ENCODE measurements at regions not wholly inside any gene's neighbourhood (a gene's known extent, or its start where the extent isn't known, plus 50 kb on each side); places are given as distances from the start of the nearest gene placed in this dataset.
"Not testable (repeated sequence)": the region's sequence is repeated elsewhere in the genome, so short reads cannot be mapped to it uniquely, and the experiment has no call there.

DNA sequence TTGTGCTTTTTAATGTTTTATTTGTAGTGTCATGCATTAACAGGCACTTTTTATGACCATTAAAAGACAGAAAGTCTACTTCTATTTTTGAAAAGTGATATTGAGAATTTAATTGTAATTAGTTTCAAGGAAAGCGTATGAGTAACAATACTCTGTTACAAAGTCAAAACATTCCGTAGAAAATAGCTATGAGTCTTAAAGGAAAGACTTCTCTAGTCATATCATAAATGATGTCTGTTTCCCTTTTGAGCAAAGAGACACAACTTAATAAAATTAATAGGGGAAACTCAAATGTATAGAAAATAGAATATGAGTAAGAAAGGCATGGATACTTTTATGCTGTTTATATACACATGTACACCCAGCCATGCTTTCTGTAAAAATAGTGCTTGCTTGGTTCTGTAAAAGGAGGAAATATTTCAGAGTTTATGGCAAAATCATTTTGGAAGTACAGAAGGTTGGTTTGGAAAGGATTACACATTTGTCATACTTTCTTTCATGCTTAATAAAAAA is 107.8 kb upstream of the AHI1 start:
- DNase-seq (ENCODE audit: low read depth, low spot score) = no peak

DNA sequence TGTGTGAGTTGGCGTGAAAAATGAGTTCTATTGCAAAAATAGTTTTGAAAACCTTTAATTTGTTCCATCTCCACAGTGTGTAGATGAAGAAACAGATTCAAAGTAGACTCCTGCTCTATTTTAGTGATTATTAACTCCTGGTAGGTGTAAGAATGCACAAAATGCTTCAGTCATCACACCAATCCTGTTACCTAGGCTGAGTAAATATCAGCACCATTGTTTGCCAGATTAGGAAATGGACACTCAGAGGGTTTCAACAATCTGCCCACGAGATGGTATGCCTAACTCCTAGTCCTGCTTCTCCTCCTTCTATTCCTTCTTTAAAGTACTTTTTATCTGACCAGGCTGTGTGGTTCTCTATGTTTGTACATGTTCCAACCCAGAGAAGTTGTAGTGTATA is 108.9 kb upstream of the AHI1 start:
- no peak for DNase-seq (ENCODE audit: low read depth, low spot score)

- no peak for DNase-seq (ENCODE audit: low read depth, low spot score)
Observed at GRCh38 chr6:135608031-135608430, 110.5 kb upstream of the AHI1 start.

GRCh38 chr6:135610192-135610591 is 112.7 kb upstream of the AHI1 start:
- DNase-seq (ENCODE audit: low read depth, low spot score) = not testable (repeated sequence)

GRCh38 chr6:135616655-135617054 is 119.1 kb upstream of the AHI1 start:
- no peak for DNase-seq (ENCODE audit: low read depth, low spot score)

DNA sequence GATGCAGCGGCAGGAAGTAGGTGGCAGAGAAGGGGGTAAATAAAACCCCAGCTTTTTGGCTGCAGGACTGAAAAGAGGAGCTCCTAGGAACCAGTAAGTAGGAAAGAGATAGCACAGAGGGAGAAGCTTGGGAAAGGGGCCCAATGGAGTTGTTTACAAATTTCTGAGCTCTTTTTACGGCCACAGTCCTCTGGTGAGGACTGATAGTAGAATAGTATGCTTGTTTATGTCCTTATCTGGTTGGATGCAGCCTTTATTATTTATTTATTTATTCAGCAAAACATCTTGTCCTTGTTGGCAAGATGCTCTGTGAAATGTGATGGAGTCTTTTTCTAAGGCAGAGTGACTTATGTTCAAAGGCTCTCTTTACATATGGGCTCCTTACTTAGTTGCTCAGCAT is 119.7 kb upstream of the AHI1 start:
- no peak for DNase-seq (ENCODE audit: low read depth, low spot score)

- DNase-seq (ENCODE audit: low read depth, low spot score) = no peak
Observed at GRCh38 chr6:135622081-135622480, 124.5 kb upstream of the AHI1 start.

- DNase-seq (ENCODE audit: low read depth, low spot score) = no peak
Observed at GRCh38 chr6:135623979-135624378, 126.4 kb upstream of the AHI1 start.

DNA sequence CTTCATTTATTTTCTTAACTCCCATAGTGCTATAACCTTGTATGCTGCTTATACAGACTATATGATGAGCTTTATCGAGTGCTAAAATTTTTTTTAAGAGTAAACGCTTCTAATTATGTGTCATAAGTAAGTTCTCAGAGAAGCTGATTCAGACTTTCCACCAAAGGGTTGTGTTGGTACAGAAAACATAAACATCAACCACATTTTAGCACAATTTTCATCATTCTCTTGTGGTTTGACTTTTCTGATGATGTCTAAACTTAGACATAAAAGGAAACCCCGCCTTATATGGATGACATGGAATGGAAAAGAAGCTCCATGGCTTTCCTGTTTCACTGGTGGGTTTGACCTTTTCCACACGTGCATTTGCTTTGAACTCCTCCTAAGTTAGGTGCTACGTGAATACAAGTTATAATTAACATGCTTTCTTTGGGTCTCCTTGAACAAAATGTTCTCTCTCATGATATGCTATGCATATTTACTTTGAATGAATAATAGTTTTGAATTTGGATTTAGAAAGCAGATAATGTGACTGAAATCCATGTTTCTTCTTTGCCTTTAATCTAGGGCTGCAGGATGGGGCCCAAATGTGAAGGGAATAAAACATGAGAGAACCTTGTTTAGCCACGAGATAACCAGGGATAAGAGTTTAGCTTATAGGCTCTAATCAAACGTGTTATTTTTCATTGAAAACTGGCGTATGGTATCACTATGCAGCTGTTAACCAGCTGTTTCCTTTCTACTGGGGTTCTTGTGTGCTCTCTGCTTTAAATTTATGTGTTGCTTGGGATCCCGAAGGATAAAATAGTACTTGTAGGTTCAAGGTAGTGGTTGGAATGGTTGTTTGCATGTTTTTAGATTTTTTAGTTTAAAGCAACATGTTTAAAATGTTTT is 127.1 kb upstream of the AHI1 start:
- no peak for DNase-seq (ENCODE audit: low read depth, low spot score)

GRCh38 chr6:135626001-135626400 is 128.5 kb upstream of the AHI1 start:
- not testable (repeated sequence) for DNase-seq (ENCODE audit: low read depth, low spot score)

- DNase-seq (ENCODE audit: low read depth, low spot score) = no peak
Observed at GRCh38 chr6:135627092-135627715, 129.7 kb upstream of the AHI1 start.

- no peak for DNase-seq (ENCODE audit: low read depth, low spot score)
Observed at GRCh38 chr6:135630789-135631376, 133.3 kb upstream of the AHI1 start.

- no peak for DNase-seq (ENCODE audit: low read depth, low spot score)
Observed at GRCh38 chr6:135631821-135632220, 134.3 kb upstream of the AHI1 start.

- DNase-seq (ENCODE audit: low read depth, low spot score) = no peak
Observed at GRCh38 chr6:135633573-135633972, 136.0 kb upstream of the AHI1 start.

DNA sequence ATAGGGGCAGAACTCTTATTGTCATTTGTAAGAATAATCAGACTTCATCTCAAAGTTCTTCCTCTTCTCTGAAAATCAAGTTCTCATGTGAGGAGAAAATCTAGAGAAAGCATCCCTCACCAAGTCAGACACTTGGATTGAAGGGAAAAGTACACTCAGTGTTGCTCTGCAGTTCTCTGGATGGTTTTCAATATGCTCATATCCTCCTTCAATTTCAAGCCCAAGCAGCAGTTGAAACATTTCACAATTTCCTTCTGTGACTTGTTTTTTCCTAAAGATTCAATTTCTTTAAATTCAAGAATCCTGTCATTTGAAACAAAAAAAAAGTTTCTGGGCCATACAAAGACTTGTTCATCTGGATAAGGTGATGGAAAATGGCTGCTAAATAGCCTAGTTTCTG is 140.2 kb upstream of the AHI1 start:
- DNase-seq (ENCODE audit: low read depth, low spot score) = no peak

- DNase-seq (ENCODE audit: low read depth, low spot score) = no peak
Observed at GRCh38 chr6:135638108-135638507, 140.6 kb upstream of the AHI1 start.

DNA sequence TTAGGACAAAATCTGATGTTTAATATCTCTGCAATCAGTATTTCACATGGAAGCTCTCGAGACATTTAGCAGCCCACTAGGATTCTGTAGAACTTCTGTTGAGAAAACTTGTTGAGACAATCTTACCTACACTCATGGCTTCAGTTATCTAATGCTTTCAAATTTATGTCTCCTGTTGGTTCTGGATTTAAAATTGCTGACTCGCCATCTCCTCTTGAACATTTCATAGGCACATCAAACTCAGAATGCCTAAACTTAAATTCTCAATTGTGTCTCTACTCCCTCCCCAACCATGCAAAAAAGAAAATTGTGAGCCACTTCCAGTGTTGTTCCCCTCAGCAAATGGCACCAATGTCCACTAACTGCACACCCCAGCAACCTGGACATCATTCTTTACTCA is 142.5 kb upstream of the AHI1 start:
- DNase-seq (ENCODE audit: low read depth, low spot score) = no peak

DNA sequence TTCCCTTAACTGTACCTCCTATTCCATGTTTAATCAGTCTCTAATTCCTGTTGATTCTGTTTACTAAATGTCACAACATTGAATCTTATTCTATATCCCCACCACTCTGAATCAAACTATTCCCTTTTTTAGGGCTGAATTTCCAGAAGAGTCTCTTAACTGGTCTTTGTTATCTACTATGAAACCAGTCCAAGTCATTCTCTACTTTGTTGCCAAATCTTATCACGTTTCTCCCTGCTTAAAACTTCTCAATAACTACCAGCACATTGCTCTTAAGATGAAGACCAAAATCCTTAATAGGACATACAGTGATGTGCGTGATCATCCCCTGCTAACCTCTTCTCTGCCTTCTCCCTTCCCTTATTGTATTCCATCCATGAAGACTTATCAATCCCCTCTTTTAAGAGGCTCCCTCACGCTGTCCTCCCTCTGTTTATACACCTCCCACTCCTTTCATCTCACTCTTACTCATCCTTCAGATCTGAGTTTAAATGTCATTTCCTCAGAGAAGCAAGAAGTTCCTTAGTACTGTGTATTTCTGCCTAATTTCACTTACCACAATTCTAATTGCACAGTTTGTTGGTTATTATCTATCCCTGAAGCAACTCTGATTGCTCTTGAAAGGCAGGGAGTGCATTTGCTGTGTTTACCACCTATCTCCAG is 143.0 kb upstream of the AHI1 start:
- no peak for DNase-seq (ENCODE audit: low read depth, low spot score)

GRCh38 chr6:135642912-135643311 is 145.4 kb upstream of the AHI1 start:
- DNase-seq (ENCODE audit: low read depth, low spot score) = no peak

DNA sequence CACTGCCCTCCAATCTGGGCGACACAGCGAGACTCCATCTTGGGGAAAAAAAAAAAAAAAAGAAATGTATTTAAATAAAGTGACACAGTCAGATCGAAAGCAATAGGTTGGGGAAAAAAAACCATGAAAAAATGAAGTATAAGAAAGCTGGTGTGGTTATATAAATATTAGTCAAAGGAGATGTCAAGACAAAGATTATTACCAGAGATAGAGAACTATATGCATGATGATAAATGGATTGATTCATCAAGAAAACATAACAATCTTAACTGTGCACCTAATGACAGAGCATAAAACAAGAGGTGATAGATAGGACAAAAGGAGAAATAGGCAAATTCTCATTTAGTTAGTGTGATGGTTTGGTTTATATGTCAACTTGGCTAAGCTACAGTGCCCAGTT is 146.9 kb upstream of the AHI1 start:
- DNase-seq (ENCODE audit: low read depth, low spot score) = no peak

GRCh38 chr6:135647521-135647920 is 150.0 kb upstream of the AHI1 start:
- DNase-seq (ENCODE audit: low read depth, low spot score) = no peak

All from brain pericyte (primary cell).